GM18505 (cell line): ENCODE measurements at regions not wholly inside any gene's neighbourhood (a gene's known extent, or its start where the extent isn't known, plus 50 kb on each side); places are given as distances from the start of the nearest gene placed in this dataset.

Experiments
- ATAC-seq: cut with Tn5 transposase; IDR thresholded peaks from one replicate; pipeline ENCODE4 v1.9.1; 2021; ENCODE audit not compliant: unreplicated experiment
- POLR2A ChIP-seq: IDR thresholded peaks from 4 replicates; pipeline ENCODE4 v1.6.1; 2011; ENCODE audit warnings: borderline replicate concordance; ENCODE audit not compliant: insufficient read depth, insufficient read length; ENCODE audit errors: extremely low read depth

GRCh38 chr4:125663896-125664767 is 349.4 kb downstream of the FAT4 start:
- no peak for TF ChIP-seq POLR2A
- no peak for ATAC-seq

- ATAC-seq = no peak
- no peak for TF ChIP-seq POLR2A
Observed at GRCh38 chr4:125666635-125667034, 351.9 kb downstream of the FAT4 start.

- TF ChIP-seq POLR2A = no peak
- no peak for ATAC-seq
Observed at GRCh38 chr4:125676156-125676555, 361.4 kb downstream of the FAT4 start.

GRCh38 chr4:125676583-125676982 is 361.8 kb downstream of the FAT4 start:
- no peak for ATAC-seq
- no peak for TF ChIP-seq POLR2A

- no peak for TF ChIP-seq POLR2A
- no peak for ATAC-seq
Observed at GRCh38 chr4:125677665-125678307, 363.0 kb downstream of the FAT4 start.

GRCh38 chr4:125679989-125680388 is 365.2 kb downstream of the FAT4 start:
- TF ChIP-seq POLR2A = no peak
- ATAC-seq = no peak

GRCh38 chr4:125681240-125681639 is 366.5 kb downstream of the FAT4 start:
- no peak for TF ChIP-seq POLR2A
- ATAC-seq = no peak

GRCh38 chr4:125682730-125683129 is 368.0 kb downstream of the FAT4 start:
- ATAC-seq = no peak
- TF ChIP-seq POLR2A = no peak

- no peak for ATAC-seq
- TF ChIP-seq POLR2A = no peak
Observed at GRCh38 chr4:125688841-125689240, 374.1 kb downstream of the FAT4 start.

- no peak for TF ChIP-seq POLR2A
- no peak for ATAC-seq
Observed at GRCh38 chr4:125689805-125690204, 375.1 kb downstream of the FAT4 start.

GRCh38 chr4:125693228-125693627 is 378.5 kb downstream of the FAT4 start:
- no peak for TF ChIP-seq POLR2A
- no peak for ATAC-seq

GRCh38 chr4:125702406-125702805 is 387.7 kb downstream of the FAT4 start:
- no peak for ATAC-seq
- TF ChIP-seq POLR2A = no peak

- TF ChIP-seq POLR2A = no peak
- ATAC-seq = no peak
Observed at GRCh38 chr4:125703443-125703842, 388.7 kb downstream of the FAT4 start.

- no peak for TF ChIP-seq POLR2A
- ATAC-seq = no peak
Observed at GRCh38 chr4:125704726-125705125, 390.0 kb downstream of the FAT4 start.
